ENCODE measurements at regions not wholly inside any gene's neighbourhood (a gene's known extent, or its start where the extent isn't known, plus 50 kb on each side); places are given as distances from the start of the nearest gene placed in this dataset.
"Not testable (repeated sequence)": the region's sequence is repeated elsewhere in the genome, so short reads cannot be mapped to it uniquely, and the experiment has no call there.

DNA sequence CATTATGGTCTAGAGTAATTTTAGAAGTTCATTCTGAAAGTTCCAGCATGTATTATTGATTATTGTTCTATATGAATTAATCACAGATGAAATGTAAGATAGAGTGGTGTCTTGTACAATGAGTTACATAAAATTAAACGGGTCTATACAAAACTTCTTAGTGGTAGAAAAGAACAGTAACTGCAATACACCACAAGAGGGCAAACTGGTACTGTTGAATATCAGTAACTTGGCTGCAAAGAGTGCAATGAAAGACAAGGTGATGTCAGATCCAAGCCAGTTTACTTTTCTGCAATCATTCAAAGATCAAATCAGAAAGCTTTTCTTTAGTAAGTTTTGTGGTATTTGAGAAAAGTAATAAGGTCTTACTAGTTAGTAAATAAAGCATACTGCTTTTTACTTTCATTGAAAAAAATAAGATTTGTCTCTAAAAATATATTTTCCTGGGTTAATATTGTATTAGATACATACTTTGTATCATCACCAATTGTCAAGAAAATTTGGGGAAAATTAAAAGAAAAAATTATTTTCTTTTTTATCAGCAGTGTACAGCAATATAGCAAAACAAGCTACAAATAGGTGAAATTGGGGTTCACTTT lies 66.4 kb upstream of the BTG3 start:
- peak; percentile 83 for DNase-seq (ENCODE audit: low spot score)

DNA sequence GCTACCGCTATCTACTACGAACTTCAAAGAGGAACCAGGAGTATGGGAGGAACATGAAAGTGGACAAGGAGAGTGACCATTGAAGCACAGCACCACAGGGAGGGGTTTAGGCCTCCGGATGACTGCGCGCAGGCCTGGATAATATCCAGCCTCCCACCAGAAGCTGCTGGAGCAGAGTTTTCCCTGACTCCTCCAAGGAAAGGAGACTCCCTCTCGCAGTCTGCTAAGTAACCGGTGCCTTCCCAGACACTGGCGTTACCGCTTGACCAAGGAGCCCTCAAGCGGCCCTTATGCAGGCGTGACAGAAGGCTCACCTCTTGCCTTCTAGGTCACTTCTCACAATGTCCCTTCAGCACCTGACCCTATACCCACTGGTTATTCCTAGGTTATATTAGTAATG lies 64.2 kb upstream of the BTG3 start:
- not testable (repeated sequence) for DNase-seq (ENCODE audit: low spot score)

DNA sequence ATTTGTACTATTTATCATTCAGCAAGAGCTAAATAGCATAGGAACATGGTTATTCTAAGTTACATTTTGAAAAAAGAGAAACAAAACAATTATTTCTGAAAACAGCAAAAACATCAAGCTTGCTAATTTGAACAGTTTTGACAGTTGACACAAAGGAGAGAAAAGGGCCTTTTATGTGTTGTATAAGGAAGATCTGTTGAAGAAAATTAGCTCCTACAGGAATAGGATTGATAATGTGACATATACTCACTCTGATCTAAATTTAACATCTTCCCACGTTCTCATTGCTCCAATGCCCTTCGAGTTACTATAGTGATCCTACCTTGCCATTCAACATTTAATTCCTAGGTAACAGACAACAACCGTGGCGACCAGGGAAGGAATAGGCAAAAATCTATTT lies 61.4 kb upstream of the BTG3 start:
- DNase-seq (ENCODE audit: low spot score): no peak

DNA sequence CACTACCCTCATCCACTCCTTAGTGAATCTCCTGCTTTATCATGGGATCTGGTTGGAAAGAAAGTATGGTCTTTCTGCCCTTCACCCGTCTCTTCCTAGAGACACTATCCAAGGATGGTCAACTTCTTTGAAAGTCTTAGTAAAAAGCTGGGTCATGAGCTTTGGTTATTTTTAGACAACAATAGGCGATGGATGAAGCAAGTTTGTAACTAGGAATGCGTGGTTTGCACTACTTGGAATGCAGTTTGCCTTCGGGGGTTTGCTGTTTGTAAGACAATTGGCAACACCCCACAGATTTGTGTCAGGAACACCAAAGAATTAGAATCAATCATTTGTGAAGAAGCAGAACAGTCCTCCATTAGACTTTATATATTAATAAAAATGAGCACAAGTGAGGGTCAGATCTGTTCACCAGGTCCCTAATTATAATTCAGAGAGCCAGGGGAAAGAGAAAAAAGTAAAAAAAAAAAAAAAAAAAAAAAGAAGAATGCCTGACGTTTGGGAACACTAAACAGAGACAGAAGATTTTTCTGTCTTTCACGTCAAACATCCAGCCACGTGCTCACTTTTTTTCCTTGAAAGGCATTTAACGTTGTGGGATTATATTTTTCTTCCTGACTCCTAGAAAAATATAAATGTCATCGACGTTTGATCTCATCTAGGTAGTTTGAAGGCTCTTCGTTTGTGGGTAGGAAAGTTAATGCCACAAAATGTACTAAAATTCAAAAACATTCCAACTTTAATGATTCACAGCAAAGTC lies 60.7 kb upstream of the BTG3 start:
- DNase-seq (ENCODE audit: low spot score): peak; percentile 11

DNA sequence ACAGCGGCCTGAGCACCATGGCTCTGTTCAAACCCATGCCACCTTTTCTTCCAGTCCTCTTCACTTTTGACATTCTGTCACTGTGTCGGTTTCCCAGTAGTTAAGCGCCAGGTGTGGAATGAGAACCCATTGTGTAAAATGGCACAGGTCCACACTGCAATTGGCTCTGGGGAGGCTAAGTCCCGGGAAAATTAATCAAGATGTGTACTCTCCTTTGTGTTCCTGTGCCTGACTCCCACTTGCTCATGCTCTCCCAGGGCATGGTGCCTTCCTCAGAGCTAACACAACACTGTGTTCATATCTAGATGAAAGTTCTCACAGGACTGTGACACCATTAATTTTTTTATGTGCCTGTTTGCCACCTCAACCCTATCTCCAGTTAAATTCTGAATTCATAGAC lies 59.0 kb upstream of the BTG3 start:
- DNase-seq (ENCODE audit: low spot score): no peak

DNA sequence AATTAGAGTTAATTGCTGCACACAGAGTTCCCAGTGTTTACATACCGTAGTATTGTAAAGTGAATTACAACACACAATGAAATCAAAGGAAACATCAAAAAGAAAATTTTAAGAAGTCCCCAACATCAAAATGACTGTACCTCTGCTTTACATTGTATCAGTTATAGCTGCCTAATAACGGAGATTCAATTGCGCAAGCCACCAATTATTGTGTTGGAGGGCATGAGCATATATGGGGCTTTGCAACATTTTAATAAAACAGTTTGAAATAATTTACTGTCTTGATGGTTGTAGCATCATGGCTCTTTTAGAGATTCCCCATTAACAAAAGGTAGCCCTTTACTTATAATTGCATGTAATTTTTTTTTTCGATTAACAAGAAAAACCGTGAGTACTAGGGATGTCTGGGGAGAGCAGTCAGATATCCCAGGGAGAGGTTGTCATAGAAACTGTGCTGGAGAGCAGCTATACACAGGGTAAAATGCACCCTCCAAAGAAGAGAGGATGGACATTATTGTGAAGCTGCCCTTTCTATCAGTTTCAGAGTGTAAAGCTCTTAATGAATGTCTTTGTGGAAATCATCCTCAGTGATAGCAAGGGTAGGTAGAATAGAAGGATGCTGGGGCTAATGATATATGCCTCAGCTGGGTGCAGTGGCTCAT lies 55.9 kb upstream of the BTG3 start:
- DNase-seq (ENCODE audit: low spot score): no peak

DNA sequence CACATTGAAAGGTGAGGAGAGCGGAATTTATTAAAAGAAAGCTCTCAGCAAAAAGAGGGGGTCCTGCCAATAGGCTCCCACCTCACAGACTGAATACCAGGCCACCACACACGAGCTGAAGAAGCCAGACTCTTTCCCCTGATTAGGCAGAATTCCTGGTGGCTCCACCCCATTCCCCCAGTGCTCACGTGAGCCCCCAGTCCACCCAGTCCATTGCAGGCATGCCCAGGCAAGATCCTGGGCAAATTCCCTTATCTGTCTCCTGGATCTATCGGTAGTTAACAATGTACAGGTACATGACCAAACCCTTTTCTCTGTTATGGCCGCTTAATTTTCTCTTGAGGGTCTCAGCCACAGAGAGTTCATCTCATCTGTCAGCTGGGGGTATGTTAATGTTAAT lies 54.6 kb upstream of the BTG3 start:
- DNase-seq (ENCODE audit: low spot score): no peak

All from H4 (cell line).